Embryonic facial prominence (tissue), 1 donor: ENCODE measurements at regions not wholly inside any gene's neighbourhood (a gene's known extent, or its start where the extent isn't known, plus 50 kb on each side); places are given as distances from the start of the nearest gene placed in this dataset.

ENCODE experiments used
- DNase-seq: peaks from one replicate; pipeline ENCODE4 v3.0.0-alpha.2; 2016; ENCODE audit errors: extremely low spot score

DNA sequence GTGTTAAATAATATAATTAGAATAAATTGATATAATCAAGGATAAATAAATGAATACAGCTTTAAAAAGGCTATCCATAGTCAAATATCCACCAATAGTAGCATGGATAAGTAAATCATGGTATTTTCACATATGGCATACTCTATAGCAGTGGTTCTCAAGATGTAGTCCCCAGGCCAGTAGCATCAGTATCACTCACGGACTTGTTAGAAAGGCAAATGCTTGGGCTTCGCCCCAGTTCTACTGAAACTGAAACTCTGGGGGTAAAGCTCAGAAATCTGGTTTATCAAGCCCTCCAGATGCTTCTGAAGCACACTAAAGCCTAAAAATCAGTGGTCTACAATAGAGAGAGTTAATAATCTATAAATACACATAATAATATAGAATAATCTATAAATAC is 261.6 kb upstream of the TTC14 start:
- no peak for DNase-seq

DNA sequence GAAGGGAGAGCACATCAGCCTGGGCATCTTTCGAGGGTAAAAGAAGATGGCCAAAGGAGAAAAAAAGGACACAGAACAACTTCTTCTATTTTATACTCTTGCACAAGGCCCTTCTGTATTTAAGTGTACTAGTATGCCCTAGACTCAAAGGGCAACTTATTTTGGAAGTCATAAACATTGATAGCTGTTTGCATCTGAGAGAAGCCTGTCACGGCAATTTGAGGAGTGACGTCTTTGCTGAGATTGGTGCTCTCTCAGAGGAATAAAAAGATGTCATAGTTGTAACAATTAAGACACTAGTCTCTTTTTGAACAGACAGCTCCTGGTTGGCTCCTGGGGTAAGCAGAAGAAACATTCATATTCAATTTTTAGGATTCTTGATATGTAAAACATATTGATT is 260.4 kb upstream of the TTC14 start:
- no peak for DNase-seq

GRCh38 chr3:180351601-180352000 is 250.4 kb upstream of the TTC14 start:
- DNase-seq, result no peak

DNA sequence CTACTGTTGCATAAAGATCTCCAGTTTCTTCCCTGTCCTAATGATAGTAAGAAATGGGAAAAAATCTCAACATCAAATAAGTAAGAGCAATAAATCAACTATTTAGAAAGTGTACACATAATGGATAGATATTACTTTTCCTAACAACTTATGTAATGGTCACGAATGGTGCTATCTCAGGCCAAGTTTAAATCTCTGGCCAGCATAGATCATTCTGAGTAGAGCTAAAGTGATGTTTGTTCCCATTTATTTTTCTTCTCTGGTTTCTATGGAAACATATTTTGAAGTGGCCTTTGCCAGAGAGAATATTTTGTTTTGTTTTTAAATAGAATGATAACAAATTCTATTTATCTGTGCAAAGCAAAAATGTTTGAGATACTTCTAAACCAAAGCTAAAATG is 249.7 kb upstream of the TTC14 start:
- DNase-seq, result no peak

DNA sequence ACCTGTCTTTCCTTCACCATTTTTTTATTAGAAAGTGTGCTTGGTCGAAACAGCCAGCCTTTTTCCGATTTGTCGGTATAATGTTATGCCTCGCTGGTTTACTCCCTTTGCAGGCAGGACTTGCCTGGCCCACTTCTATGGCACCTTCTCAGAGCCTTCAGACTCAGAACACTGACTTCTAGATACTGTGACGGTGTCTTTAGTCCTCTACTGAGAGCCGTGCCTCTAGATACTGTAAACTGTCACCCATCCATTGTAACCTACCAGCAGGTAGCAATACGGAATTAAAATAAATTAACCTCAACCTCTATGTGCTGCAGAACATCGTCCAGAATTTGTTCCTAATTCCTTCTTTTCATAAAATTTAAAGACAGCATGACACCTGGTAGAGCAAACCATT is 247.7 kb upstream of the TTC14 start:
- DNase-seq, result no peak

GRCh38 chr3:180358179-180358578 is 243.8 kb upstream of the TTC14 start:
- no peak for DNase-seq

GRCh38 chr3:180359061-180359952 is 242.7 kb upstream of the TTC14 start:
- DNase-seq, result no peak

GRCh38 chr3:180359953-180360279 is 242.0 kb upstream of the TTC14 start:
- DNase-seq, result no peak

DNA sequence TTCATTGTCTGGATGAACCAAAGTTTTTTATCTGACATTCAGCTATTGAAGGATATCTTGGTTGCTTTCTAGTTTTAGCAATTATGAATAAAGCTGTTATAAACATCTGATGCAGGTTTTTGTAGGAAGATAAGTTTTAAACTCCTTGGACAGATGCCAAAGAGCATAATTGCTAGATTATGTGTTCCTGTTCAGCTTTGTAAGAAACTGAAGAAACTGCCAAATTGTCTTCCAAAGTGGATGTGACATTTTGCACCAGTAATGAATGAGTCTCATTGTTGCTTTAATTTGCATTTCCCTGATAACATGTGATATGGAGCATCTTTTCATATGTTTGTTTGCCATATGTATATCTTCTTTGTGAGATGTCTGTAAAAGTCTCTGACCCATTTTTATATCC is 239.9 kb upstream of the TTC14 start:
- no peak for DNase-seq

DNA sequence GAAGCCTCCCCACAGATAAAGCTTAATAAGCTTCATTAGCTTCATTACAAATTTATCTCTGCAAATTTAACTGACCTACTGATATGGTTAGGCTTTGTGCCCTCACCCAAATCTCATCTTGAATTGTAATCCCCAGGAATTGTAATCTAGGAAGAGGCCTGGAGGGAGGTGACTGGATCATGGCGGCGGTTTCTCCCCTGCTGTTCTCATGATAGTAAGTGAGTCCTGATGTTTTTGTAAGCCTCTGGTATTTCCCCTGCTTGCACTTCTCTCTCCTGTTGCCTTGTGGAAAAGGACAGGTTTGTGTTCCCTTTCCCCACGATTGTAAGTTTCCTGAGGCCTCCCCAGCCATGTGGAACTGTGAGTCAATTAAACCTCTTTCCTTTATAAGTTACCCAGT is 226.1 kb upstream of the TTC14 start:
- no peak for DNase-seq

DNA sequence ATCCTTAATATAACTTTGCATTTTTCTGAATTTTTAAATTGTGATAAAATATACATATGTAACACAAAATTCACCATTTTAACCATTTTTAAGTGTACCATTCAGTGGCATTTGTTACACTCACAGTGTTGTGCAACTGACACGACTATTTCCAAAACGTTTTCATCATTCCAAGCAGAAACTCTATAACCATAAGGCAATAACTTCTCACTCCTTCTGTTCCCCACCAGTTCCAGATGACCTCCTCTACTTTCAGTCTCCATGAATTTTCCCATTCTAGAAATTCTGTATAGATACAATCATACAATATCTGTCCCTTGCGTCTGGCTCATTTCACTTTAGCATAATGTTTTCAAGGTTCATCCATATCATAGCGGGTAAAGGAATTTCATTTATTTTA is 223.5 kb upstream of the TTC14 start:
- DNase-seq, result no peak

GRCh38 chr3:180382638-180383180 is 219.3 kb upstream of the TTC14 start:
- DNase-seq, result no peak

DNA sequence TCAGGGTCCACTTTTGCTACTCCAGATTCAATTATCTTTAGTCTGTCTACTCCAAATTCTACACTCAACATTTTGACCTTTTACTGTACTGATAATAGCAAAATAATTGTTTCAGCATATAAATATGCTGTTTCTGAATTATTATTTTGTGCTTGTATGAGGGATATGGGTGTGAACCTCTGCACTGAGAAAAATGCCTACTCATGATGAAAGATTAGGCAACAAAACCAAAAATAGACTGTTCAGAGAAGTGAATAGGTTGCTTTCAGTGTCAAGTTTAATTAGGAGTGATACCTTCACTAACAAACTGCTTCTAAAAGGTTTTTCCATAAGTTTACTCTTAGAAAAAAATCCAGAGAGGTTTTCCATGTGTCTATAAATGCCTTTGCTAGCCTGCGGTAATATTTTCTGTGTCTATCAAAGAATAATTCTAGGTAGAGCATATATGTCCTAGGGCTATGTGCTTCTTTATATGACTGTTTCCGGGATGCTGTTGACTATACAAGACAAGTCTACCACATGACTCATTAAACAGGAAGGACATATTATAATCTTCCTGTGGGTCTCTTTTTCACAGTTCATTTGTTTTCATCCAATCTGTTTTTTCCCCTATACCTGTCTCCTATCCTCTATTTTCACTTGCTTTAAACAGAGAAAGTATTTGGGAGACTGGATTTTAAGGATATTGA is 218.5 kb upstream of the TTC14 start:
- DNase-seq, result no peak

DNA sequence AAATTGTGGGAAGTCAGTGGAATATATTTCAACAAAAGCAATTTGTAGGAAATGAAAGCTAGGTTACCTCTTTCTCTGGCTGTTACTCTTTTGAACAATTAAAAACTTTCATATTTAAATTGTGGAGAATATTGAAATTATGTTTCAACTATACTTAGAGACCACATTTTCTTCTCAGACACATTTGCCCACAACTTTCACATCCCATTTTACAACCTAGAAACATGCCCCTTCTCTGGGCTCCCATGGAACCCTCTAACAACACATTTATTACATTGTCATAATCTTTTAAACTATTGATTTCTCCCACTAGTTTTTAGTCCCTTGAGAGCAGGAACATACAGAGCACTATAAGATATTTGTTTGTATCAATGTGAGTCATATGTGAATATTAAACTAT is 211.7 kb upstream of the TTC14 start:
- DNase-seq, result no peak

DNA sequence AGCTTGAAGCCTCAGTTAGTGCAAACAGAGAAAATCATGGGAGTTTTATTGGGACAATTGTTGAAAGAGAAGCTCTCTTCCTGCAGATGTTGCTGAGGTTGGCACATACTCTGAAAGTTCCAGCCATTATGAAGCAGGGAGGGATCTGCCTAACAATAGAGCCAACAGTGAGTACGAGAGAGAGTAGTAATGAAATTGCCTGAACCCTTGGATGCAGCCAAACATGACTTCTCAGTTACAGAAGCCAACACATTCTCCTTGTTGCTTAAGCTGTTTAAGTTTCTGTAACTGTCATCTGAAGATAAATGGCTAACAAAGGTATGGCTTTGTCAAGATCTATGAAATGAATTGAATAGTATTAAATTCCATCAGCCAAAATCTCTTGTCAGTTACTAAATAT is 211.0 kb upstream of the TTC14 start:
- no peak for DNase-seq

- no peak for DNase-seq
Measured at GRCh38 chr3:180401226-180401625, 200.7 kb upstream of the TTC14 start.

- no peak for DNase-seq
Measured at GRCh38 chr3:180402471-180403073, 199.4 kb upstream of the TTC14 start.

- DNase-seq, result no peak
Measured at GRCh38 chr3:180403156-180403555, 198.8 kb upstream of the TTC14 start.

DNA sequence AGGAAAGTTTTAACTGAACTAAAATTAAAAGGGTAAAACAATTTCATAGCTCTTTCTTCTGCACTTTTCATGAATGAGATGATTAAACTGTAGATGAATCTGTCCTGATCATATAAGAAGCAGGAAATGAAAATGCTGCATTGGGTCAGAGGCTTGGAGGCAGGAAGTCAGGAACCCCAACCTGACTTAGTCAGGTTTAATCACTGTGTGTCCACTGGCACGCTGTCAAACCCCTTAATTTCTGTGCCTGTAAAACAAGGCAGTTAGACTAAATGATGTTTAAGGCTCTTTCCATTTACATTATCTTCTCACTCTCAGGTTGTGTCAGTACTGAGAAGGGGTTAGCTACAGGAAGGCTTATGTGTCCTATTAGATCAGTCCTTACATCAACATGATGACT is 193.3 kb upstream of the TTC14 start:
- DNase-seq, result no peak

DNA sequence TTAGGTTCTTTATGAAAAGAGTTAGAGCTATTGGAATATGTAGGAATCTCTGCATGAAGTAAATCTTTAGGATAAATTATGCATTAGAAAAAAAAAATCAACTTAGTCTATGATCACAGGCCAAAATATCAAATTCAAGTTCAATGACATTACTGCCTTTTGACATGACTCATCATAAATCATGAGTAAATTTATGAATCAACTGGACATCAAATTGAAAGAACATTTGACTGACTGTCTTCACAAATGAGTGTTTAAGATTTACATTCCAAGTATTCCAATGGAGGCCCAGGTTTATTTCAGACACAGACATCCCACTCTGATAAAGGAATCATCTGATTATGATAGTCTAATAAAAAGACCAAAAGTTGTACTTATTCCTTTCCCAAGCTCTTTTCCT is 192.8 kb upstream of the TTC14 start:
- DNase-seq, result no peak

DNA sequence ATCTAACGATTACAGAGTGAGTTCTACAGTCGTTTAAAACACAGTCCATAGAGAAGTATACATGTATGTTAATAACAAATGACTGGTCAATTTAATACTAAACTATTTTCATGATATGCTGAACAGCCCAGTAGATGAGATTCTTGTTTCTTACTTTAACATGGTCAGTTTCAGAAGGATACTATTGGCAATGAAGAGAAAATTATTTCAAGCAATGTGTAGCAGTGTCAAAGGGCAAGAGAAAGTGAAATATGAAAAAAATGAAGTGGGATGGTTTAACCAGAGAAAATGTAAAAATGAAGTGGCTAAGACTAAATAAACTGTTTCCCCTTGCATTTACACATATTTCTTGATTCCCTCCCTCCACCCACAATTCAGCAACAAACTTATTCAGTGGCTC is 192.1 kb upstream of the TTC14 start:
- no peak for DNase-seq

DNA sequence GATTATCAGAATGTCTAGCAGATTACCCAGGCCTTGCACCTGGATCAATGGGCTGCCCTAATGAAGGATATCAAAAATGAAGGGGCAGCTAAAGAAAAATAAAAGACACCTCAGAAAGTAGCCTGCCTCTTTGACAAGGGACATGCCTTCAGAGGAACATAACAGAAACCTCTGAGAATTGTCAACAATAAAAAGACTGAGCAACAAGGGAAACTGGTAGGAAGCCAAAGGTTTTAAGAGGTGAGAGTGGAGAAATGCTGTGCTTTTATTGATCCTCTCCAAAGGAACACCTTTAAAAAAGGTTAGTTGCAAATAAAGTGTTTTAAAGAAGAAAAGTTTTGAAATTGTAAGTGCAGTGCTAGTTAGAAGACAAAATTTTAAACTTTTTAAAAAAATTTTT is 187.8 kb upstream of the TTC14 start:
- no peak for DNase-seq

- no peak for DNase-seq
Measured at GRCh38 chr3:180416111-180416594, 185.8 kb upstream of the TTC14 start.
